ENCODE measurements at regions not wholly inside any gene's neighbourhood (a gene's known extent, or its start where the extent isn't known, plus 50 kb on each side); places are given as distances from the start of the nearest gene placed in this dataset.

GRCh38 chr13:58744686-58745085 lies 1113.1 kb downstream of the PCDH17 start:
- TF ChIP-seq EZH2phosphoT487 (IDR thresholded peaks at IDR 0.05; ENCODE audit: borderline replicate concordance) (no peak), CTCF (conservative IDR thresholded peaks at IDR 0.05; ENCODE audit: low read length) (no peak)
- no peaks in the 10 kb centered on the region for H3K9me3 ChIP-seq (ENCODE audit: insufficient read depth, low read depth, low read length)
- H3F3A ChIP-seq (ENCODE audit: low read depth), result no peaks in the 10 kb centered on the region
- H3K4me1 ChIP-seq (ENCODE audit: insufficient read depth, low read length, poor library complexity, severe bottlenecking), result peaks cover 4% of the 10 kb centered on the region
- H3K4me2 ChIP-seq (ENCODE audit: low read depth, low read length, poor library complexity, severe bottlenecking), result no peak overlapping the region
- no peak overlapping the region for H3K9ac ChIP-seq (ENCODE audit: low read depth, low read length, poor library complexity, severe bottlenecking)
- H3K9me2 ChIP-seq (replicated peaks; ENCODE audit: low read depth, low read length), result no peaks in the 10 kb centered on the region
- no peak overlapping the region; the same call in 1 of the 2 replicates for H2AFZ ChIP-seq (ENCODE audit: low read length)
- H4K20me1 ChIP-seq (ENCODE audit: insufficient read depth, low read length, poor library complexity, severe bottlenecking), result no peaks in the 10 kb centered on the region
- H3K4me3 ChIP-seq (ENCODE audit: low read length, poor library complexity, severe bottlenecking), result no peak overlapping the region
- H3K36me3 ChIP-seq (ENCODE audit: insufficient read depth, low read length), result no peaks in the 10 kb centered on the region
- H3K27me3 ChIP-seq (ENCODE audit: insufficient read depth, low read length, poor library complexity, severe bottlenecking), result no peaks in the 10 kb centered on the region
- no peaks in the 10 kb centered on the region for H3K79me2 ChIP-seq (ENCODE audit: insufficient read depth, low read length)

GRCh38 chr13:58767566-58767965 lies 1136.0 kb downstream of the PCDH17 start:
- H3F3A ChIP-seq (ENCODE audit: low read depth), result no peaks in the 10 kb centered on the region
- H4K20me1 ChIP-seq (ENCODE audit: insufficient read depth, low read length, poor library complexity, severe bottlenecking), result no peaks in the 10 kb centered on the region
- no peaks in the 10 kb centered on the region for H3K27me3 ChIP-seq (ENCODE audit: insufficient read depth, low read length, poor library complexity, severe bottlenecking)
- H3K4me1 ChIP-seq (ENCODE audit: insufficient read depth, low read length, poor library complexity, severe bottlenecking), result no peaks in the 10 kb centered on the region
- TF ChIP-seq EZH2phosphoT487 (IDR thresholded peaks at IDR 0.05; ENCODE audit: borderline replicate concordance) (no peak), CTCF (conservative IDR thresholded peaks at IDR 0.05; ENCODE audit: low read length) (no peak)
- H3K79me2 ChIP-seq (ENCODE audit: insufficient read depth, low read length), result no peaks in the 10 kb centered on the region
- H3K4me2 ChIP-seq (ENCODE audit: low read depth, low read length, poor library complexity, severe bottlenecking), result no peak overlapping the region
- no peak overlapping the region for H3K9ac ChIP-seq (ENCODE audit: low read depth, low read length, poor library complexity, severe bottlenecking)
- no peaks in the 10 kb centered on the region for H3K9me2 ChIP-seq (replicated peaks; ENCODE audit: low read depth, low read length)
- no peak overlapping the region for H2AFZ ChIP-seq (ENCODE audit: low read length)
- no peaks in the 10 kb centered on the region for H3K36me3 ChIP-seq (ENCODE audit: insufficient read depth, low read length)
- no peaks in the 10 kb centered on the region for H3K9me3 ChIP-seq (ENCODE audit: insufficient read depth, low read depth, low read length)
- no peak overlapping the region for H3K4me3 ChIP-seq (ENCODE audit: low read length, poor library complexity, severe bottlenecking)

- H3K4me2 ChIP-seq (ENCODE audit: low read depth, low read length, poor library complexity, severe bottlenecking), result no peak overlapping the region
- no peaks in the 10 kb centered on the region for H3F3A ChIP-seq (ENCODE audit: low read depth)
- no peaks in the 10 kb centered on the region for H3K79me2 ChIP-seq (ENCODE audit: insufficient read depth, low read length)
- no peaks in the 10 kb centered on the region for H3K36me3 ChIP-seq (ENCODE audit: insufficient read depth, low read length)
- no peak overlapping the region for H3K4me3 ChIP-seq (ENCODE audit: low read length, poor library complexity, severe bottlenecking)
- no peaks in the 10 kb centered on the region for H4K20me1 ChIP-seq (ENCODE audit: insufficient read depth, low read length, poor library complexity, severe bottlenecking)
- TF ChIP-seq EZH2phosphoT487 (IDR thresholded peaks at IDR 0.05; ENCODE audit: borderline replicate concordance) (no peak), CTCF (conservative IDR thresholded peaks at IDR 0.05; ENCODE audit: low read length) (no peak)
- no peaks in the 10 kb centered on the region for H3K9me3 ChIP-seq (ENCODE audit: insufficient read depth, low read depth, low read length)
- H3K4me1 ChIP-seq (ENCODE audit: insufficient read depth, low read length, poor library complexity, severe bottlenecking), result peaks cover 3% of the 10 kb centered on the region
- no peaks in the 10 kb centered on the region for H3K27me3 ChIP-seq (ENCODE audit: insufficient read depth, low read length, poor library complexity, severe bottlenecking)
- H3K9ac ChIP-seq (ENCODE audit: low read depth, low read length, poor library complexity, severe bottlenecking), result no peak overlapping the region
- no peaks in the 10 kb centered on the region for H3K9me2 ChIP-seq (replicated peaks; ENCODE audit: low read depth, low read length)
- no peak overlapping the region for H2AFZ ChIP-seq (ENCODE audit: low read length)
Measured at GRCh38 chr13:58773280-58773859, 1141.8 kb downstream of the PCDH17 start.
